GM13977 (cell line): ENCODE measurements at regions not wholly inside any gene's neighbourhood (a gene's known extent, or its start where the extent isn't known, plus 50 kb on each side); places are given as distances from the start of the nearest gene placed in this dataset.
A peak's percentile ranks its signal among the peaks of the same experiment; 100 is the strongest.
"Not testable (repeated sequence)": the region's sequence is repeated elsewhere in the genome, so short reads cannot be mapped to it uniquely, and the experiment has no call there.

Source experiments
- DNase-seq: peaks from one replicate; pipeline ENCODE4 v3.0.0; 2012; ENCODE audit warnings: low spot score
- CTCF ChIP-seq: IDR thresholded peaks from 2 replicates; pipeline ENCODE4 v1.5.1; 2012; ENCODE audit warnings: mild to moderate bottlenecking, control low read depth; ENCODE audit not compliant: insufficient read depth; ENCODE audit errors: extremely low read depth, missing control alignments
- in situ Hi-C: fragments of 300-500 bp; cut with MboI; formaldehyde crosslinking; loops from one replicate; pipeline ENCODE4 v1.12.0; 2022; ENCODE audit warnings: low sequenced_read_pairs, low pct_unique_long_range_greater_than_20kb, mixed read lengths, inconsistent platforms; ENCODE audit not compliant: unreplicated experiment

- TF ChIP-seq CTCF: no peak
- peak; percentile 64 for DNase-seq
- in situ Hi-C loops: no loop called here
Measured at GRCh38 chr15:62649793-62650420, 392.6 kb upstream of the TPM1 start.

GRCh38 chr15:62653122-62653521 is 389.4 kb upstream of the TPM1 start:
- DNase-seq: no peak
- no peak for TF ChIP-seq CTCF
- in situ Hi-C loops: no loop called here

GRCh38 chr15:62656071-62656470 is 386.5 kb upstream of the TPM1 start:
- TF ChIP-seq CTCF: no peak
- in situ Hi-C loops: no loop called here
- DNase-seq: no peak

- in situ Hi-C loops, DNase-seq: not testable (repeated sequence)
Measured at GRCh38 chr15:62657501-62657900, 385.0 kb upstream of the TPM1 start.

- TF ChIP-seq CTCF: no peak
- in situ Hi-C loops: no loop called here
- DNase-seq: no peak
Measured at GRCh38 chr15:62658498-62658897, 384.0 kb upstream of the TPM1 start.

- in situ Hi-C loops: no loop called here
- TF ChIP-seq CTCF: no peak
Measured at GRCh38 chr15:62663547-62663946, 379.0 kb upstream of the TPM1 start.

GRCh38 chr15:62665449-62665848 is 377.1 kb upstream of the TPM1 start:
- in situ Hi-C loops: no loop called here
- TF ChIP-seq CTCF: no peak
- no peak for DNase-seq

More at GRCh38 chr15:62663547-62663946, 379.0 kb upstream of the TPM1 start:
- no peak for DNase-seq
